NCI-H1694 treated with DMSO at 0.1 percent for 48 hours (cell line): ENCODE measurements at regions not wholly inside any gene's neighbourhood (a gene's known extent, or its start where the extent isn't known, plus 50 kb on each side); places are given as distances from the start of the nearest gene placed in this dataset.
"Not testable (repeated sequence)": the region's sequence is repeated elsewhere in the genome, so short reads cannot be mapped to it uniquely, and the experiment has no call there.

Experiments
- DNase-seq: peaks from one replicate; lab custom pipeline; 2025; lab: John Stamatoyannopoulos, UW

GRCh38 chr3:124318014-124318413 lies 326.1 kb upstream of the ROPN1 start:
- no peak for DNase-seq

GRCh38 chr3:124318656-124319055 lies 326.7 kb upstream of the ROPN1 start:
- DNase-seq: no peak

GRCh38 chr3:124320976-124321375 lies 329.1 kb upstream of the ROPN1 start:
- DNase-seq: no peak

- DNase-seq: no peak
Observed at GRCh38 chr3:124322309-124322880, 330.5 kb upstream of the ROPN1 start.

GRCh38 chr3:124322966-124323365 lies 331.0 kb upstream of the ROPN1 start:
- no peak for DNase-seq

- no peak for DNase-seq
Observed at GRCh38 chr3:124325248-124325647, 333.3 kb upstream of the ROPN1 start.

GRCh38 chr3:124329723-124330122 lies 337.8 kb upstream of the ROPN1 start:
- DNase-seq: no peak

- no peak for DNase-seq
Observed at GRCh38 chr3:124333931-124334640, 342.2 kb upstream of the ROPN1 start.

- DNase-seq: no peak
Observed at GRCh38 chr3:124336067-124336656, 344.2 kb upstream of the ROPN1 start.

- no peak for DNase-seq
Observed at GRCh38 chr3:124345845-124346244, 353.9 kb upstream of the ROPN1 start.

GRCh38 chr3:124346487-124346886 lies 354.6 kb upstream of the ROPN1 start:
- DNase-seq: no peak

- DNase-seq: no peak
Observed at GRCh38 chr3:124347418-124347817, 355.5 kb upstream of the ROPN1 start.

- not testable (repeated sequence) for DNase-seq
Observed at GRCh38 chr3:124348555-124348954, 356.6 kb upstream of the ROPN1 start.

GRCh38 chr3:124351430-124352148 lies 359.7 kb upstream of the ROPN1 start:
- peak; percentile 71 for DNase-seq

- peak; percentile 13 for DNase-seq
Observed at GRCh38 chr3:124352149-124352539, 360.2 kb upstream of the ROPN1 start.

GRCh38 chr3:124353691-124354090 lies 361.8 kb upstream of the ROPN1 start:
- no peak for DNase-seq

- DNase-seq: no peak
Observed at GRCh38 chr3:124354150-124354549, 362.2 kb upstream of the ROPN1 start.

GRCh38 chr3:124358156-124358555 lies 366.2 kb upstream of the ROPN1 start:
- DNase-seq: no peak

GRCh38 chr3:124360155-124360554 lies 368.2 kb upstream of the ROPN1 start:
- no peak for DNase-seq

GRCh38 chr3:124360563-124360962 lies 368.6 kb upstream of the ROPN1 start:
- no peak for DNase-seq

GRCh38 chr3:124361566-124361965 lies 368.7 kb upstream of the UMPS start:
- no peak for DNase-seq

GRCh38 chr3:124362455-124362854 lies 367.8 kb upstream of the UMPS start:
- DNase-seq: no peak

- no peak for DNase-seq
Observed at GRCh38 chr3:124363476-124363875, 366.8 kb upstream of the UMPS start.
